Progenitor cell of endocrine pancreas (in vitro differentiated cells): ENCODE measurements at regions not wholly inside any gene's neighbourhood (a gene's known extent, or its start where the extent isn't known, plus 50 kb on each side); places are given as distances from the start of the nearest gene placed in this dataset.

Experiments used
- DNase-seq: peaks from one replicate; pipeline ENCODE4 v3.0.0; 2021; ENCODE audit warnings: low spot score; ENCODE audit not compliant: unreplicated experiment
- H3K27ac Mint-ChIP-seq: 2 replicates; pipeline ENCODE4 v1.8.0; 2021; ENCODE audit warnings: mild to moderate bottlenecking, moderate library complexity, mixed read lengths
- H3K27me3 Mint-ChIP-seq: 2 replicates; pipeline ENCODE4 v1.8.0; 2021; ENCODE audit warnings: mixed read lengths
- H3K36me3 Mint-ChIP-seq: 2 replicates; pipeline ENCODE4 v1.8.0; 2022; ENCODE audit warnings: mixed read lengths; ENCODE audit not compliant: insufficient read depth
- H3K4me1 Mint-ChIP-seq: 2 replicates; pipeline ENCODE4 v1.8.0; 2021; ENCODE audit warnings: low read depth, mixed read lengths
- H3K4me3 Mint-ChIP-seq: 2 replicates; pipeline ENCODE4 v1.8.0; 2021; ENCODE audit warnings: low read depth, mild to moderate bottlenecking, moderate library complexity, mixed read lengths
- H3K9me3 Mint-ChIP-seq: 2 replicates; pipeline ENCODE4 v1.8.0; 2021; ENCODE audit warnings: low read depth, mixed read lengths
- TF ChIP-seq, protein P1 (sequence below): fragments of 200-600 bp; sonication (generic); IDR thresholded peaks from one replicate; pipeline ENCODE4 v1.5.0; 2021; ENCODE audit warnings: antibody characterized with exemption, mild to moderate bottlenecking; ENCODE audit not compliant: unreplicated experiment

DNA sequence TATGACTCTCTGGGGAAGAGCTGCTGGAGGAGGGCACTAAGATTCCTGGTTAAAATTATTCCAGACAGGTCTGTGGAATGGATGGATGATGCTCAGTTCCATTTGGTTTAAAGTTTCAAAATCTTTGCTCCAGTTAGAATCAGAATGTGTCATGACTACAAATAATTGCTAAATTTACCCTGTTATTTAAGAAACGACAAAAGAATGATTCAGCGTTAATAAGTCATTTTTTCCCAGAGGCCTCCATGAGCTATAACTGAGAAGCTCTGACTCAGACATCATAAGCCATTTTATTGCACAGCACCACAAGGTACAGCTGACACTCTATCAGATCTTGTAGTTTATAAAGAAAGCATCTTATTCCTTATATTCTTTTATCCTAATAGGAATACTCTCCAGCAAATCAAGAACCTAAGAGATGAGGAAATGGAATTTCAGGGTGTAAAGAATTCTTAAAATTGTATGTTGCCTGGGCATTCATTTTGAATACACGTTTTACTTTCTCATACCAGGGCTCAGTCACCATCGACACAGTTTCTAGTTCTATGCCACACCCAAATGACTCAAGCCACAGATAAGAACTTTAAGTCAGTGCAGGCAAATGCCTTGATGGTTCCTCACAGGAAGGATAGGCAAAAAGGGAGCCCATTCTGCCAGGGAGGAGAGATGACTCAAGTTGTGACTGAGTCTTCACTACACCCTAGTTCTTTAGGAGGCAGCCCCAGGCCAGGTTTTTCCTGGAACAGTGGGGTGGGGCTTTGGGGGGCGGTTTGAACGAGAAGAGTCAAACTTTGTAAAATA is 636.0 kb downstream of the MMUT start:
- Mint-ChIP-seq H3K9me3 (peaks cover 2% of the 10 kb centered on the region), H3K4me1 (no peaks in the 10 kb centered on the region), H3K27me3 (no peaks in the 10 kb centered on the region), H3K4me3 (no peak overlapping the region), H3K36me3 (no peaks in the 10 kb centered on the region), H3K27ac (no peak overlapping the region)
- TF ChIP-seq, protein P1, sequence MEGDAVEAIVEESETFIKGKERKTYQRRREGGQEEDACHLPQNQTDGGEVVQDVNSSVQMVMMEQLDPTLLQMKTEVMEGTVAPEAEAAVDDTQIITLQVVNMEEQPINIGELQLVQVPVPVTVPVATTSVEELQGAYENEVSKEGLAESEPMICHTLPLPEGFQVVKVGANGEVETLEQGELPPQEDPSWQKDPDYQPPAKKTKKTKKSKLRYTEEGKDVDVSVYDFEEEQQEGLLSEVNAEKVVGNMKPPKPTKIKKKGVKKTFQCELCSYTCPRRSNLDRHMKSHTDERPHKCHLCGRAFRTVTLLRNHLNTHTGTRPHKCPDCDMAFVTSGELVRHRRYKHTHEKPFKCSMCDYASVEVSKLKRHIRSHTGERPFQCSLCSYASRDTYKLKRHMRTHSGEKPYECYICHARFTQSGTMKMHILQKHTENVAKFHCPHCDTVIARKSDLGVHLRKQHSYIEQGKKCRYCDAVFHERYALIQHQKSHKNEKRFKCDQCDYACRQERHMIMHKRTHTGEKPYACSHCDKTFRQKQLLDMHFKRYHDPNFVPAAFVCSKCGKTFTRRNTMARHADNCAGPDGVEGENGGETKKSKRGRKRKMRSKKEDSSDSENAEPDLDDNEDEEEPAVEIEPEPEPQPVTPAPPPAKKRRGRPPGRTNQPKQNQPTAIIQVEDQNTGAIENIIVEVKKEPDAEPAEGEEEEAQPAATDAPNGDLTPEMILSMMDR, result no peak
- DNase-seq, result no peak

DNA sequence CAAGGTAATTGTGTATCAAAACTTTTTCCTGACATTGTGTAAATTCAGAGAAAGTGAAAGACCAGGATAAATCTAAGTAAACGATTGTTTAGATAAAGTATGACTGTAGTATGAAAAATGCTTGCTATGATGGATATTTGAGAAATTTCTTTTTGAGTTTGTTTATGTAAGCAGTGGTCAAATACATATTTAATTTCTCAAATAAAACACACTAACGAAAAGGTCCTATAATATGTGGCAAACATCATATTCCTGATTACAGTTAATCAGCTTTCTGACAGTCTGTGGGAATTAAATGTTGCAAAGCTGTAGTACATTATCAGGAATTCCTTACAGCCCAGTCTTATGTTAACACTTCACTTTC is 636.9 kb downstream of the MMUT start:
- peaks cover 5% of the 10 kb centered on the region for H3K9me3 Mint-ChIP-seq
- no peak overlapping the region for H3K4me3 Mint-ChIP-seq
- DNase-seq, result no peak
- no peaks in the 10 kb centered on the region for H3K36me3 Mint-ChIP-seq
- TF ChIP-seq, protein P1, result no peak
- H3K27ac Mint-ChIP-seq, result no peak overlapping the region
- H3K4me1 Mint-ChIP-seq, result no peaks in the 10 kb centered on the region
- no peaks in the 10 kb centered on the region for H3K27me3 Mint-ChIP-seq

DNA sequence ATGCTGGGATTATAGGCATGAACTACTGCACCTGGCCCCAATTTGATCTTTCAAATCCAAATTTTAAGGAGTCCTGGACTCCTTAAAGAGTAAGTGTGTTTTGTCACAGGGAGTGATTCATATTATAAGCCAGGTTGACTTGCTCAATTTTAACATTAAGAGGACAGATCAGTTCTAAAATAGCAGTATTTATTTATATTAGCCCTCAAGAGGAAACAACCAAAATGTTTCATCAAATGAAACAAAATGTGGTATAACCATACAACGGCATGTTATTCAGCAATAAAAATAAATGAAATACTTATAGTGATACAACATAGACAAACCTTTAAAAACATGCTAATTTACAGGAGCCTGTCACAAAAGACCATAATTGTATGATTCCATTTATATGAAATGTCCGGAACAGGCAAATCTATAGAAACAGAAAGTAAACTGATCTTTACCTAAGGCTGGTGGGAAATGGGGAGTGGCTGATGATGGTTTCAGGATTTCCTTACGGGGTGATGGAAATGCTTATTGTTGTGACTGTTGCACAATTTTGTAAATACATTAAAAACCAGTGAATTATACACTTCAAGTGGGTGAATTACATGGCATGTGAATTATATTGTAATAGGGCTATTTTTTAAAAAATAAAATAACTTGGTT is 637.4 kb downstream of the MMUT start:
- Mint-ChIP-seq H3K36me3 (no peaks in the 10 kb centered on the region), H3K9me3 (peaks cover 5% of the 10 kb centered on the region), H3K4me3 (no peak overlapping the region), H3K4me1 (no peaks in the 10 kb centered on the region), H3K27me3 (no peaks in the 10 kb centered on the region), H3K27ac (no peak overlapping the region)
- DNase-seq, result no peak
- TF ChIP-seq, protein P1, result no peak

DNA sequence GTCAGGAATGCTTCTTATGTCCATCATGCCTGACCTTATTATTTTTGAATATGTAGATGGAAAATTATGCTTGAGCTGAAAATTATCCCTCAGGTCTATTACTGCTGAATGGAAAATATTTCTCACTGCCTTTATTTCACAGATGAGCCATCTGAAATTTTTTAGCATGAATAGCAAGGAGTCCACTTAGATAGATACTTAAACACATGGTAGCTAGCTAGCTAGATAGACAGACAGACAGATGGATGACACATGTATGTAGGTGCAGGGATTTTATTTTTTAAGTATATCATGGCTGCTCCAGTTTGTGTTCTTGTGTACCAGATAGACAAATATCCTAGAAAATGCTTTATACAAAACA is 645.0 kb downstream of the MMUT start:
- H3K4me3 Mint-ChIP-seq, result no peak overlapping the region
- H3K36me3 Mint-ChIP-seq, result no peaks in the 10 kb centered on the region
- no peaks in the 10 kb centered on the region for H3K27me3 Mint-ChIP-seq
- H3K27ac Mint-ChIP-seq, result no peak overlapping the region
- no peak for DNase-seq
- H3K4me1 Mint-ChIP-seq, result no peaks in the 10 kb centered on the region
- H3K9me3 Mint-ChIP-seq, result peaks cover 5% of the 10 kb centered on the region
- TF ChIP-seq, protein P1, result no peak

DNA sequence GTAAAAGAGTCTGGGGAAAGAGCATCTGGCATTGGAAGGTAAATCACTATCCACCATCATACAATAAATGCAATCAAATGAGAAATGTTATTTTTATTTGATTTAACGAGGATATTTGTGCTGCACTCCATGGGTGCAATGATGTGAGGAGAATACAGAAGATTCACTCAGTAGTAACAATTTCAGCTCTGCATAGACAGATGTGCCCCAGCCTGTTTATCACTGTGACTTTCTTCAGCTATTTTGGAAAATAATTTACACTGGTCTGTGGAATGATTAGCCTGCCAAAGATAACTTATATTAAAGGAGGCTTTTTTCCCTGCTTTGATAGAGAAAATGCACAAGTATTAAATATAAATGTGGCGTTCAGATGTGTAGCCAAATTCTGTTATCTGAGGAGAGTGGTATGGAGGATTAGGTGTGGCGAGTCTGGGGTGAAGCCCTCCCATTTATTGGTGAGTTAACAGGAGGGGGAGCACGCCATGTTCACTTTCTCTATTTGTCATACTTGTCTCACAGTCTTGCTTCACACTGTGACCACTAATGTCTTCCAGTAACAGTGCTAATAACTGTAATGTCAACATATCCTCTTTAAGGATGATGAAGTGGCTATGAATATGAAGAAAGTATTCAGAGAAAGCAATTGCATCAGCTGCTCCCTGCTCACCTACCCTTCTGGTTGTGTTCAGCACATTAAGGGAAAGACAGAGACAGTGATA is 645.6 kb downstream of the MMUT start:
- H3K27me3 Mint-ChIP-seq, result no peaks in the 10 kb centered on the region
- no peaks in the 10 kb centered on the region for H3K36me3 Mint-ChIP-seq
- no peak overlapping the region for H3K4me3 Mint-ChIP-seq
- H3K27ac Mint-ChIP-seq, result no peak overlapping the region
- H3K9me3 Mint-ChIP-seq, result peaks cover 5% of the 10 kb centered on the region
- DNase-seq, result no peak
- TF ChIP-seq, protein P1, result no peak
- H3K4me1 Mint-ChIP-seq, result no peaks in the 10 kb centered on the region
